ENCODE measurements at regions not wholly inside any gene's neighbourhood (a gene's known extent, or its start where the extent isn't known, plus 50 kb on each side); places are given as distances from the start of the nearest gene placed in this dataset.

DNA sequence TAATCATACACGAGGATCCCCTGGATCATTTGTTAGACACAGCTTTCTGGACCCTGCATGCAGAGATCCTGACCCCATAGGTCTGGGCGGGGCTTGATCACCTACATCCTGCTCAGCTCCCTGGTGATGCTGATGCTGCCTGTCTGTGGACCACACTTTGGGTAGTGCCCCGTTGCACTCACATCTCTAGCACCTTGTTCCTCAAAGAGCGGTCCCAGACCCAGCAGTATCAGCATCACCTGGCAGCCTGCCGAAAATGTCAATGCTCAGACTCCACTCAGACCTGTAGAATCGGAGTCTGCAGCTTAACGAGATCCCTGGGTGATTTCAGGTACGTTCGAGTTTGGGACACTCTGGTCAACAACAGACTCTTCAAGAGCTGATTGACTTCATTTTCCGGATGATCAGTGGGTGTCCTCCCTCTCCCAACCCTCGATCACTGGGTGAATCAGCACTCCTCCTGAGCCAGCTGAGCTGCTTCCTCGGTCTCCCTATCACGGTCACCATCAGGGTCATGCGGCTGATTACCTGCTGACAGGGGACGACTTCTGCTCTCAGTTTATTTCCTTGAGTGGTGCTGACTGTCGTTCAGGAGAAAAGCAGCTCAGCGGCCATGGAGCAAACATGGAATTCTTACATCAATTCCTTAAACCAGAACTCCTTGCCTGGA lies 150.6 kb upstream of the RAB12 start:
- DNase-seq: no peak

DNA sequence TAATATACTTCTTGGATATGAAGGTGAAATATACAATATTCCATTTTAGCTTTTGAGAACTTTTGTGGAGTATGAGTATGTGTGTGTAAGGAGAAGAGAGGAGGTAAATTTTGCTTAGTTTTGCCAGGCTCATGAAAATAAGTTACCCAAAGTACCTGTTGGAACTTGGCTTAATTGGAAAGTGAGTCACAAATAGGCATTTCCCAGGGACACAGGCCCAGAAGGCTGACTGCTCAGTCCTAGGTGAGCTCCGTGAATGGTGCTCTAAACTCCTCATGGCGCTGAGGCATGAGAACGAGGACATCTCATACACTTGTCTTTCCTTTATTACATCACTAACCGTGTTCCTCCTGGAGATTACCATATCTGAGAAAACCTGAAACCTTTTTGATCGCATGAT lies 148.5 kb upstream of the RAB12 start:
- no peak for DNase-seq

DNA sequence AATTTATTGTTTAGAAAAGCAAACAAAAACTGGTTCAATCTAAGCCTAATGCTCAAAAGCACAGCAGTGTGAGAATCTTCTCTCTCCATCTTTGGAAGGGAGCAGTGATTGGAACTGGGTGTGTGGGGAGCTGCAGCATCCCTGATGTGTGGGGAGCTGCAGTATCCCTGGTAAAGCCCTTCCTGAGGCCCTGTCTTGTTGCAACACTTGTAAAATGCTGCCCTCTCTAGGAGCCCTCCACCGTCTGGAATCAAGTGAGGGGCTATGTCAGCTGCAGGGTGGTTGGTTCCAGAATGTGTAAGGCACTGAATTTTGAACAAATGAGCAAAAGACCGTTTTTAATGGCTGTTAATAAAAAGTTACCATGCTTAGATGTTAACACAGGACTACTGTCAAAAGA lies 147.7 kb upstream of the RAB12 start:
- DNase-seq: no peak

DNA sequence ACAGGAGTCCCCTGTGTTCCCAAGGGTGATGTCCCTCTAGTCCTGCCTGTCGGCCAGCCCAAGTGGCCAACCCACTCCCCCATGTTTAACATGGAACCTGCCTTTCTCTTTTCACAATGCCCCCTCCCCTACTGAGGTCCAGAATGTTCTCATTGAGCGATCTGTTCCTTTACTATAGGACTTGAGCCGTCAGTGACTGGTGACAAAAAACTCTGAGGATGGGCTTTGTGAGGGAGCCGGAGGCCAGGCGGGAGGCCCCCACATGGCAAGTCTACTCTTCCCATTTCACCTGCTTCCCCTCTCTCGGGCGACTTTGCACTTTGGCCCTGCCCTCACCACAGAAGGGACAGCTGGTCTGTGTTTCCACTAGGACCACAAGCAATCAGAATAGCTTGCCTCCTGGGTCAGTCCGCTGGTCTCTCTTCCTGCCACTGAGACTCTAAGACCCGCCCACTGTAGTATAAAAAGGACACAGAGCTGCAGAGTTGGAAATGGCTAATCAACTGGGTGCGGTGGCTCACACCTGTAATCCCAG lies 146.5 kb upstream of the RAB12 start:
- no peak for DNase-seq

DNA sequence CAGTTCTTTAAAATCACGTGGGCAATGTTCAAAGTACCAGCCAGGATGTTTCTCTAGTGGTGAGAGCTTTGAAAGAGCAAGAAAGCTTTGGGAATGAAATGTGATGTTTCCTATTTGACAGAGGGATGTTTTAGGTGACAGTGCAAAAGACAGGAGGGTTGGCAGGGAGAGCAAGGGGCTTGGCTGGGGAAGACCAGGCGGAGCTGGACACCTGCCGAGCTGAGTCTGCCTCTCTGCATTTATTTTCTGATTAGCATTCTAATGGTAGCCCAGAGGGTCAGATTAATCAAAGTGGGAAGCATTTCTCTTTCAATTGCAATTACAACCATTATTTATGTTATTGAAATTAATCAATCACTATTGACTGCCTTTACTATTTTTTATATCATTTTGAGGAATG lies 145.4 kb upstream of the RAB12 start:
- no peak for DNase-seq

DNA sequence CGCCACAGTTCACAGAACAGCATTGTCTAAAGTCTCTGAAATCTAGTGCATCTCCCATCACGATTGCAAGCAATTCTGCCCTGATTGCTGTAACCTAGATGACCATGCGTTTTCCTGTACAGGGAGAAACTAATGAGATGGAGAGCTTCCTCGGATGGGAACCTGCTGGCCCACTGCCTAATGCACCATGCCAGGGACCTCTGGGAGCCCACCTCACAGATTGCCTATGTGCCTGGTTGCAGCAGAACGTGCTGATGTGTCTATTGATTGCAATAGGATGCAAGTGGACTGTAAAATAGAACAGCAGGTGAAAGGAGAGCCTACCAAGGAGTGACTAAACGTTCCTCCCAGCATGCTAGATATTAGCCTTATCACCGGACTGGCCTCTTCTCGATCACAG lies 141.0 kb upstream of the RAB12 start:
- DNase-seq: no peak

DNA sequence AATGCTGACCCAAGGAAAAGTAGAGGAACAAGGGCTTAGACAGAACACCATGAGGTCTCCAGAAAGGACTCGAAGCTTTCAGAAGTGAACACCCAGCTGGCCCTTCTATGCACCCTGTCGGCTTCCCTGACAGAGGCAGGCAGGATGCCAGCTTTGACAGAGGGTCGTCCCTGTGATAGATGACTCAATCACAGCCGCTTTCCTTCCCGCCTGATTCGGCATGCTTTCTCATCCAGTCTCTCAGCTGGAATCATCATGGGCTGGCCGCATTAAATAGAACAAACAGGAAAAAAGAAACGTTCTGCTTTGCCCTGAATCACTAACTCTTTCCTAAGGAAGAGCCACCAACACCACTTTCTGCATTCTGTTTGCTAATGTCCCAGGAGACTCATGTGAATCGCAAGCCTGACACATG lies 140.3 kb upstream of the RAB12 start:
- no peak for DNase-seq

DNA sequence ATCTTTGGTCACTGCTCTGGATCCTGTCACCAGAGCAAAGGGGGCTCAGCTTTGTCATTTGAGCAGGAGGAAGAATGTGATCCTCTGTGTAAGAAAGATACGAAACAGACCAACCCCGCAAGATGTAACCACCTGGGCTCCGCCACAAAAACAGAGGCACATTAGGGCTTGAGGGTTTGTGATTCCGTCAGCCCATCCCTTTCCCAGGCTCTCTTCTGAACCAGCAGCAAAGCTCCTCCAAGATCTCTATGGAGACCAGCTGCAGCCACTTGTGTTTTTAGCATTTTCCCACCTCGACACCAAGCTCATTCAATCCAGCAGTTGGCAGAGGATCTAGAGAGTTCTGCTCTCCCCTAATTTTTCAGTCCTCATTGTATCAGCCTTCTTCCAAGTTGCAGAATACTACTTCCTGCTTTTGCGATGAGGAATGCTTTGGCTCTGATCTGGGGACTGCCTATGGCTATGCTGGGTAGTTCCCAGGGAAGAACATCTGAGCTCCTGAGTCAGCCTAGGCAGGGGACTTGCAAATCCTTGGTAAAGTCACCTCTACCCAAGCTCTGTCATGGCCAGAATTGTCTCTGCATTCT lies 139.6 kb upstream of the RAB12 start:
- no peak for DNase-seq

DNA sequence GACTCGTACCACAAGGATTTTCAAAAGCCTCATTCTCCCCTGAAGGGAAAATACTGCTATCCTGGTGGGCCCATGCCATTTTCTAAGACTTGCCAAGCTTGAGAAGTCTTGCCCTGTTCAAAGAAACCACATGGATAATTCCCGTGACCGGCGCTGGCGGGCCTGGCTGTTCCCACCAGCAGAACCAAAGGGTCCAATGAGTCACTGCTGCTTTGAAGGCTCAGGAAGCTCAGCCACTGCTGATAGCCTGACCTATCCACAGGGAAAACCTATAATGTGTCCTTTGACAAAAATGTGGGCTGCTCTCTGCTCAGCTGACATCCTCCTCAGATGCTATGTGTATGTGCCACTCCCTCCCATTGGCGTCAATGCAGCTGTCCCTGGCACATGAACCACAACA lies 137.9 kb upstream of the RAB12 start:
- DNase-seq: no peak

DNA sequence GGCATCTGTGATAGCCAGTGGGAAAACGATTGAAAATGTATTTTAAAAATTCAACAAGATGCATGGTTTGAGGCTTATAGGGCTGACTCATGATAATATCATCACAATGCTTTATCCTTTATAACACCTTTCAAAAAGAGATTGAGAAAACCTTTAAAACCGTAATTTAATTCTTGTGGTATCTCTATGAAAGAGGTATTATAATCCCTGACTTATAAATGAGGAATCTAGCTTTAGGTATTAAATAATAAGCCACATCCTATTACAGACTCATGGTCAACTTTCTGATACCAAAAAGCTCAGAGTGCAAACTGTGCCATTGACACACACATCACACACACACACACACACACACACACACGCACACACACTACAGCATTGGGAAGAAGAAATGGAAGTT lies 134.6 kb upstream of the RAB12 start:
- no peak for DNase-seq

DNA sequence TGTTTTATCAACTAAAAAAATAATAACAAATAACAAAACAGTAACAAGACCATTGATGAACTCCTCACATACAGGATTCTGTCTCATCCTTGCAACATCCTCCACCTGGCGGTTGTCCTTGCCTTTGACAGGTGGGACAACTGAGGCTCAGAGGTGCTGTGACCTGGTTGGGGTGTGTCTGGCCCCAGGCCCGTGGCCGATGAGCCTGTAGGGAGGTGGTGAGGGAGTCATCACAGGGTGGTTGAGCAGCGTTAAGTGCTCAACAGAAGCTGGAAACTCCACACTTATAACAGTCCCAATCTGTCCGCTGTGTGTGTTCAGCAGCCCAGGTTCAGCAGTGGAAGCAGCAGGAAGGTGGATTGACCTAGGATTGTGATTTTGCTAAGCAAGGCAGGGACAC lies 131.6 kb upstream of the RAB12 start:
- no peak for DNase-seq

DNA sequence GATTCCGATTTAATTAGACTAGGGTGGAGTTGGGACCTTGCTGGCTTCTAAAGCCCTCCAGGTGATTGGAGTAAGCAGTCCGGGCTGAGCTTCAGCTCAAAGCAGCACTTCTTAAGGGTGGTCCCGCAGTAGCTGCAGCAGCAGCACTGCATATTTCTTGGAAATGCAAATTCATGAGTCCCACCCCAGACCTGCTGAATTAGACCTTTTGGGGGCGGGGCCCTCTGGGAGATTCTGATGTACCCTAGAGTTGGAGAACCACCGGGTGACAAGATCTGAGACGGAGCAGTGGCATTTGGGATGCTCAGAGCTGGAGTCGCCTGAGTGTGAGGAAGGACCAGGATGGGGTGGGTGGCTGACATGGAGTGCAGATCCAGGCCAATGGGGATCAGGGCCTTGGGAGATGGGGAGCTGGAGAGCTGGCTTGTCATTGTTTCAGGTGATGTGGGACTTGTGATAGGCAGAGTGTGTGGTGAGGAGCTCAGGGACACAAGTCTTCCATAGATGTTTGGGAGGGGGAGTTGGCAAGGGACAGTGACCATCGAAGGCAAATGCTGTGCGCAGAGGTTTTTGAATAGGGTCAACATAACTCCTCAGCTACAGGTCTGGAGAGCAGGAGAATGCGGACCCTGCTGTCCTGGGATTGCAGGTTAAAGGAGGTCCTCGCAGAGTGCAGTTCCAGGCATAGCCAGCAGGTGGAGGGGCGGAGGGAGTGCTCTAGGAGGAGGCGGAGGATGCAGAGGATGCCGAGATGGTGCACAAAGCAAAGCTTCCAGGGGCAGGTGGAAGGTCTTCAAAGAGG lies 130.9 kb upstream of the RAB12 start:
- peak; percentile 2 for DNase-seq

DNA sequence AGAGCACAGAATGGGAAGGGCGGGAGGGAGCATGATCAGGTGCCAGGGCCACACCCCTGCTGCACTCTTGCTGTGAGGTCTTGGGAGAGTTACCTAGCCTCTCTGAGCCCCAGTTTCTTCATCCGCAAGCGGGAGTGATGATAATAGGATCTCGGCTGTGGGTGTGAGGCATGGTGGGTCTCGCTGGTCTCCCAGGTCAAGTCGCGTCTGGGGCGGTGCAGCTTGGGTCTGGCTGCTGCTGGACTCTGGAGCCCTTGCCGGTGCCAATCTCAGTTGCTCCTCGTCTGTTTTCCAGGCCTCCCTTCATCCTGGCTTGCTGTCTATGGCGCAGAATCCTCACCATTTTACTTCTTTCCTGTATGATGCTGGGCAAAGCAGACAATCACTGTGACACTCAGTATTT lies 130.3 kb upstream of the RAB12 start:
- DNase-seq: no peak

DNA sequence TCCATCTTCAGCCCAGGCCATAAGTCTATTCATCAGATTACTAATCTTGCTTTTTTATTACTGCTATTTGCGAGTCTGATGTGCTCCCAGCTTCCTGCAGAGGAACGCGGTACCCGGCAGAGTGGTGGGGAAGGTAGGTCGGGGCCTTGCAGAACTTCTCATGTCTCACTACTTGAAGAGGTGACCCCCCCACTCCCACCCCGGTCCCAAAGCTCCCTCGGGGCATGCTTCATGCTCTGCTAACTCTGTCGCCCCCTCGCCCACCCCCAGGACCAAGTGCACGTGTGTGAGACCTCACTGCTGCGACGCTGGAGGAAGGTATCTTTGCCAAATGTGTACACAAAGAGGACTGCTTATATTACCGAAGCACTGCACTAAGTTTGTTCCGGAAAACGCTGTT lies 129.4 kb upstream of the RAB12 start:
- DNase-seq: no peak

DNA sequence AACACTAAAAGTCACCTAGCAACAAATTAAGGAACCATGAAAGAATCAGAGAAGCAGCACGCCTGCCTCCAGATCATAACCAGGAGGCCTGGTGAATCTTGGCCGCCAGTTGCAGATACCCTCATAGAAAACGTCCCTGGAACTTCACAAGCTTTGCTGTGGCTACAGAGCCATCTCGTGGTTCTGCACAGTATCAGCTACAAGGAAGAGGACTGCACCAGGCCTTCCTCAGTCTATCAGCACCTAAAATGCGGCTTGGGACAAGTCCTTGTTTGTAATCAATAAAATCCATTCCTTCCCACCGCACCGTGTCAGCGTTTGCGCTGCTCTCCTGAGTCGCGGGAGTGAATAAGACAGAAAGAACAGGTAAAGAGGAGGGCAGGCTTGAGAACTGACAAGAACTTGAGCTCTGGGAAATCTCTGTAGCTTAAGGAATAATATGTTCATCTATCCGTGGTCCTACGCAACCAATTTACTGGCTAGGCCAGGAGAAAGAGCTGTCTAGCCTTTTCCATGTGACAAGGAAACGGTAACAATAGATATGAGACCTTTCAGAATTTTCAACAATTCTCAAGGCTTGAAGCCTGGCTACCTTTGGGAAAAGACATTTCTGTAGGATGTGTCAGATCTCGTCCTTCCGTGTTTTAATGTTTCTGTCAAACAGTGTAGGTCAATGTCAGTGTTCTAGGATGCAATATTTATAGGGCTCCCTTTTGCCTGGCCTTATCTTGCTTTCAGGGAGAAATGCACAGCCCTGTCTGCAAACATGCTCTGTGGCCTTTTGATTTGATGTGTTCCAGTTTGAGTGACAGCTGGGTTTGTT lies 128.5 kb upstream of the RAB12 start:
- no peak for DNase-seq

DNA sequence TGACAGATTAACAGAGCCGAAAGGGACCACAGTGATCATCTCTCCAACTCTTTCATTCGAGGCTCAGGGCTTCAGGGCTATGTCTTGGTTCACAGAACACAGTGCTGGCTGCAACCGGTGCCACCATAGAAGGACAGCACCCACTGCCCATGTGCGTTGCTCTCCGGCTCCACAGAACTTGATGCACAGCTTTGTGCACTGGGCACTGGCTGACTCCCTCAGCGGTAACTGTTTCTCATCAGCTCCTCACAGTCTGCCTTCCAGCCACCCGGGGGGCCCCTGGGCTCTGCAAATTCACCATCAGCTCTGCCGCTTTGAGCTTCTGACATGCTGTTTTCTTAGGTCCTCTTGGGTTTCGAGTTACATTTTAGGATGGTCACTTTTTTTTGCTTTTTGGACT lies 124.3 kb upstream of the RAB12 start:
- no peak for DNase-seq

DNA sequence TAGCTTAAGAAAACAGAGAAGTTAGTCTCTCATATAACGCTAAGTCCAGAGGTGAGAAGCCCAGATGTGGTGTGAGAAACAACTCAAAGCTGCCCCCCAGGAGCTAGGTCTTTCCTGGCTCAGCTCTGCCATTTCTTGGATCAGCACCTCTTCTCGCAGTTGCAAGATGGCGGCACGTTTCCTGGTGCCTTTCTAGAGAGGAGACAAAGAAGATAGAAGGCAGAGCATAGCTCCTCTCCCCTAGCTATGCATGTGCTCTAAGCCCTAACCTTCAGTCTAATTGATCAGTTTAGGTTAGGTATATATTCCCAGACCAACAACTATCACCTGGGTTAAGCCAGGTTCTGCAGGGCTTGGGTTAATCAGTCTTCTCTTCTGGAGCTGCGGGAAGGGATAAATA lies 119.5 kb upstream of the RAB12 start:
- DNase-seq: no peak

DNA sequence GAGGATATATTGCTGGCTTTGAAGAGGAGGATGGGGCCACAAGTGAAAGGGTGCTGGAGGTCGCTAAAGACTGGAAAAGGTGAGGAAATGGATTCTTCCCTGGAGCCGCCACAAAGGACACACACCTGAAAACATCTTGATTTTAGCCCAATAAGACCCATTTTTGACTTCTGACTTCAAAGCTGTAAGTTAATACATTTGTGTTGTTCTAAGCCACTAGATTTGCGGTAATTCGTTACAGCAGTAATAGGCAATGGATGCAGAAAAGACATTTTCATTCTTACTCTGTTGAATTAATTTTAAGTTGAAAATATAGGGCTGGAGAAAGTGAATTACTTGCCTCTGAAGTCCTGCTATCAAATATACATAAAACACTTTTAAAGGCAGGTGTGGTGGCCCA lies 117.7 kb upstream of the RAB12 start:
- no peak for DNase-seq

DNA sequence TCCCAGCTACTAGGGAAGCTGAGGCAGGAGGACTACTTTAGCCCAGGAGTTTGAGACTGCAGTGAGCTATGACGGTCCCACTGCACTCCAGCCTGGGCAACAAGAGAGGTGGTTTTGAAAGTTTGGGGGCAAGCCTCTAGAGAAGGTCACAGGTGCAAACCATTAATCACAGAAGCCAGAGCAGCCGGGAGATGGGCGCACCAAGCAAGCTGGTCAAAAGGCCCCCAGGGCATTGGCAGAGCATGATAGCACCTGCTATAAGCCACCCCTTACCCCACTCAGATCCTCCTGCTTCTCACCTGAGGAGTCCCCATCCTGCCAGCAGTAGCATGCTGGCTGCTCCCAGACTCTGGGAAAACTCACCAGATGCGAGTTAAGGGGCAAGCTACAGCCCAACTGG lies 116.1 kb upstream of the RAB12 start:
- DNase-seq: no peak

DNA sequence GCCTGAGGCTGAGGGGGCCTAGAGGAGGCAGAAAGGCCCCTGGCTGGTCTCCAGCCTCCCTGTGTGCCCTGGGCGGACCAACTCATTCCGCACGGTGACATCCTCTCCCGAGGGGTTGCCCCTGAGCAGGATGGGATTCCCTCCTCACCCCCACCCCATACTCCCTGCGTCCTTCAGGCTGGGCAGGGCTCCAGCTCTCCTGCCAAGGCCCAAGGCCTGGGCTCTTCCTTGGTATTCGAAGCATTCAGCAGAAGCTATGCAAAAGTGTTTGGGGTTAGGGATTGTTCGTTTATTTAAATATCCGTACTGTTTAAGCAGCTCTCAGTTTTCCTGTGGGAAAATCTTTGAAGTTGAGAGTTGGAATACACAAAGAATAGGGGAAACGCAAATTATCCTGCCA lies 113.1 kb upstream of the RAB12 start:
- DNase-seq: no peak

DNA sequence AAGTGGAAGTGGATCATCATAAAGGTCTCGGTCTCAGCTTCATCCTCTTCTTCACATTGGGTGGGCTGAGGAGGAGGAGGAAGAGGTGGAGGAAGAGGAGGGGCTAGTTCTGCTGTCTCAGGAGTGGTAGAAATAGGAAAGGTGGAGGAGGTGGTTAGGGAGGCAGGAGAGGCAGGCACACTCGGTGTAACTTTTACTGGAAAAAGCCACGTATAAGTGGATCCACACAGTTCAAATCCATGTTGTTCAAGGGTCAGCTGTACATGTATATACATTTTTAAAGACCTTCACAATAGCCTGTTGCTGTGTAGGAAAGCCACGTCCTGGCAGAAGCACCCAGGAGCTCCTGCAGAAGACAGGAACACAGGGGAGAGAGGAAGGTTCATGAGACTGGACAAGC lies 110.3 kb upstream of the RAB12 start:
- no peak for DNase-seq

DNA sequence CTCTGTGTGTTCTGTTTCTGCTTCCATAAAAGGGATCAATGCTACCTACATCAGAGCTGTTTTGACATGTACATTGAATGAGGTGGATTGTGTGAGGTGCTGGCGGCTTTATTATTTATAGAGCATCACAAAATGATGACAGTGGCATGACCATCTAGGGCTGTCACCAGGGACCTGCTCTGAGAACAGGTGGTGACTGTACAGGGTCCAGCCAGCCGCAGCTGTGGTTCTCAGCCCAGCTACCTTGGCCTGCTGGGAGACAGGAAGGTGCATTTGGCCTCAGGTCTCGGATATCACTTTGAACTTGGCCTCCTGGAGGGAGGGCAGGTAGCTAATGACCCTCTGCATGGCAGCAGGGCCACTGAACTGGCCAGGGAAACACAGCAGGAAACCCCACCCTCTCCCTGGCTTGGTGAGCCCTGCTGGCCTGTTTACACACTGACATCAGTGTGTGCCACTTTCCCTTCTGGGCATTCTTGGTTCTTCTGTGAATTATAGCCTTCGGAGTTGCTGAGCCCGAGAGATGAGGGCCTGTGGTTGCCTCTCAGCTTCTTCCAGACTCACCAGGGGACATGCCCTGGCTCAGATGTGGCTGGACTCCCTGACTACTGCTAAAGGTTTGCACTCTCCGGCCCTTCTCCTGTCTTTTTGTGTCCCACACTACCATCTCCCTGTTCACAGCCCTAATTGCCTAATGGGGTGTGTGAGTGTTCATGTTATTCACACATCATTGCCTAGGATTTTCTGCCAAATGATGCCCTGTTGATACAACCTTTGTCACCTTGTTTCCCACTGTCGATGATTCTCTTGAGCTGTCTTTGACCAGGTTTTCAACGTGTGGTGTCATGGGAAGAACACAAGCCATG lies 109.2 kb upstream of the RAB12 start:
- no peak for DNase-seq
